Liver (tissue), 3 donors: ENCODE measurements at regions not wholly inside any gene's neighbourhood (a gene's known extent, or its start where the extent isn't known, plus 50 kb on each side); places are given as distances from the start of the nearest gene placed in this dataset.

ENCODE experiments used
- CTCF ChIP-seq: fragments of 150-350 bp; IDR thresholded peaks from 2 replicates; pipeline ENCODE4 v1.5.1; 2017; ENCODE audit warnings: improper control_type of control experiment, low read depth, low read length; ENCODE audit not compliant: missing input control
- HNF4G ChIP-seq: IDR thresholded peaks from 2 replicates; pipeline ENCODE4 v1.6.1; 2016; ENCODE audit warnings: antibody characterized with exemption
- REST ChIP-seq: IDR thresholded peaks from 2 replicates; pipeline ENCODE4 v1.6.1; 2016; ENCODE audit warnings: antibody characterized with exemption, mild to moderate bottlenecking
- donor health status: healthy.
- donor health status: healthy.

GRCh38 chr6:170096191-170096802 lies 194.6 kb downstream of the DLL1 start:
- TF ChIP-seq CTCF = no peak
- no peak for TF ChIP-seq REST
- no peak for TF ChIP-seq HNF4G
